ENCODE measurements at regions not wholly inside any gene's neighbourhood (a gene's known extent, or its start where the extent isn't known, plus 50 kb on each side); places are given as distances from the start of the nearest gene placed in this dataset.

DNA sequence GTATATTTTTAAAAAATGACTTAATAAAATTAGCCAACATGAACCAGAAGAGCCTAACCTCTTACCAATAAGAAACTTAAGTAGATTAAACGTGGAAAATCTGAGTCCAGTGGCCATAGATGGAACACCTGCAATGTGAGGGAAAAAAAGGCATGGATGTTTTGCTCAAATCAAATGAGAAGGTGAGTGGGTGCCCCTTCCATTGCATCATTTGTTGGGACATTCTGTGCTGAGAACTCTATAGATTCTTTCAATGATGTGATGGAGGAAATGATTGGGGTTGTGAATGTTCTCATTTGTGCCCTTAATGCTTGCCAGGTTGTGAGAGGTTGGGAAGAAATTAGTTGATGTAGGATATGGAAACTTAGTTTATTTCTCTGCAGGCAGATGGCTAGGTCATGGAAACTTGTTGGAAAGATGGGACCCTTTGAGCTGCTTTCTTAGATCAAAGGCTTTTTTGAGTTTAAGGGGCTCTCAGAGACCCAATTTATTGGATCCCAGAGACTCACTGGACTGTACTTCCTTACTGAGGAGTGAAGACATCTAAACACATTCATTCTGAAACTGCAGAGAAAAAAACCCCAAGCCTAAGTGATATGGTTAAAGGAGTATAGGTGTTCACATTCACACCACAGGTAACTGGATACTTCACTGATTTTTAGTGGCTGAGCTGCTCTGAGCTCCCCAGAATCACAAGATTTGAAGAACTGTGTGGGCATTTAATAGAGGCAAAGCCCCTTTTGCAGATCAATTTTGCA is 95.9 kb downstream of the DACT1 start:
- no peaks in the 10 kb centered on the region for H3K79me2 ChIP-seq (ENCODE audit: low read depth)
- POLR2A ChIA-PET (ENCODE audit: unreplicated experiment): no interaction called here

DNA sequence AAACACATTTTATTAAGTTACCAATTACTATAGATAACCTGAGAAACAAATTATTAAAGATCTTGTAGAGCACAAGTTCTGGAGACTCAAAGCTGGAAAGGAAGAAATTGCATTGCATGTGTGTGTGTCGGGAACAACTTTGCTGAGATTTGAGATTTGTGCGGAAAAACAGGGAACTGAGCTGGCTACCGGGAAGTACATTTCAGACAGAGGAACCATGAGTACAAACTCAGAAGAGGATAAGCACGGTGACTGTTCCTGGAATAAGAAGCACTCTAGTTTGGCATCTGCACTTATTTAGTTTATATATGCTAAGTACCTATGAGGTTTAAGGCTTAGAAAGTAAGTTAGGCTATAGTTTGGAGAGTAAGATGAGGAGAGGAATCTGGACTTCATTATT is 97.8 kb downstream of the DACT1 start:
- Histone ChIP-seq H2AFZ (no peak overlapping the region), H3K4me2 (no peak overlapping the region), H3K79me2 (ENCODE audit: low read depth) (no peaks in the 10 kb centered on the region), H3F3A (ENCODE audit: insufficient read depth, low read depth) (no peaks in the 10 kb centered on the region), H3K4me3 (no peak overlapping the region), H3K4me1 (replicated peaks; ENCODE audit: insufficient read depth) (no peaks in the 10 kb centered on the region), H3K27ac (no peak overlapping the region), H3K9me3 (ENCODE audit: insufficient read depth, low read depth) (0 out of 2 replicates have a peak, but pooled peaks cover 4% of the 10 kb centered on the region), H3K27me3 (ENCODE audit: insufficient read depth, low read depth) (no peaks in the 10 kb centered on the region), H3K9me2 (ENCODE audit: insufficient read depth) (no peaks in the 10 kb centered on the region), H3K36me3 (ENCODE audit: low read depth) (no peaks in the 10 kb centered on the region), H4K20me1 (ENCODE audit: insufficient read depth) (no peaks in the 10 kb centered on the region)
- intact Hi-C loops (cut with micrococcal nuclease; ENCODE audit: unreplicated experiment): no loop called here
- no peak for DNase-seq
- TF ChIP-seq CTCF (conservative IDR thresholded peaks at IDR 0.05) (no peak), EZH2 (IDR thresholded peaks at IDR 0.05; ENCODE audit: low read depth) (no peak)
- ChIA-PET CTCF (no interaction called here), POLR2A (ENCODE audit: unreplicated experiment) (no interaction called here)
- BruUV-seq (replicated peaks): no TSS peak

More for the DNA sequence above, 95.9 kb downstream of the DACT1 start:
- CTCF ChIA-PET: no interaction called here
- Histone ChIP-seq H3K4me3 (no peak overlapping the region), H4K20me1 (ENCODE audit: insufficient read depth) (no peaks in the 10 kb centered on the region), H3K27ac (no peak overlapping the region), H3K4me1 (replicated peaks; ENCODE audit: insufficient read depth) (no peaks in the 10 kb centered on the region), H3K27me3 (ENCODE audit: insufficient read depth, low read depth) (no peaks in the 10 kb centered on the region), H2AFZ (no peak overlapping the region), H3K36me3 (ENCODE audit: low read depth) (no peaks in the 10 kb centered on the region), H3K9me2 (ENCODE audit: insufficient read depth) (no peaks in the 10 kb centered on the region), H3K4me2 (no peak overlapping the region), H3F3A (ENCODE audit: insufficient read depth, low read depth) (no peaks in the 10 kb centered on the region), H3K9me3 (ENCODE audit: insufficient read depth, low read depth) (0 out of 2 replicates have a peak, but pooled peaks cover 6% of the 10 kb centered on the region)
- DNase-seq: no peak
- TF ChIP-seq CTCF (conservative IDR thresholded peaks at IDR 0.05) (no peak), EZH2 (IDR thresholded peaks at IDR 0.05; ENCODE audit: low read depth) (no peak)
- intact Hi-C loops (cut with micrococcal nuclease; ENCODE audit: unreplicated experiment): no loop called here
- BruUV-seq (replicated peaks): no TSS peak

DNA sequence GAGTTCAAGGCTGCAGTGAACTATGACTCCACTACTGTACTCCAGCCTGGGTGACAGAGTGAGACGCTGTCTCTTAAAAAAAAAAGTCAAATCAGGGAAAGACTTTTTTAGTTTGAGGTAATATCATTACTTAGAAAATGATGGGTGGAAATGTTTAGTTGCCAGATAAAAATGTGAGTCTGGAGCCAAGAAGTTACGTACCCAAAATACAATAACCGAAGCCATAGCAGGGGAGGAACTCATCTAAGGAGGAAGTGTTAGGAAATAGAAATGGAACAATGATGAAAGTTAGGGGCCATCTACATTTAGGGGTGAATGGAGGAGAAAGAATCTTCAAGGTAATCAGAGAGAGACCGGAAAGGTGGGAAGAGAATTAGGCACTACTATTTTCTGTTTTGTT is 98.8 kb downstream of the DACT1 start:
- Histone ChIP-seq H3F3A (ENCODE audit: insufficient read depth, low read depth) (no peaks in the 10 kb centered on the region), H3K4me2 (no peak overlapping the region), H3K4me1 (replicated peaks; ENCODE audit: insufficient read depth) (no peaks in the 10 kb centered on the region), H3K36me3 (ENCODE audit: low read depth) (no peaks in the 10 kb centered on the region), H3K27ac (no peak overlapping the region), H4K20me1 (ENCODE audit: insufficient read depth) (no peaks in the 10 kb centered on the region), H3K4me3 (no peak overlapping the region), H3K79me2 (ENCODE audit: low read depth) (no peaks in the 10 kb centered on the region), H3K27me3 (ENCODE audit: insufficient read depth, low read depth) (no peaks in the 10 kb centered on the region), H3K9me2 (ENCODE audit: insufficient read depth) (no peaks in the 10 kb centered on the region), H3K9me3 (ENCODE audit: insufficient read depth, low read depth) (no peaks in the 10 kb centered on the region), H2AFZ (no peak overlapping the region)
- no peak for DNase-seq
- no TSS peak for BruUV-seq (replicated peaks)
- intact Hi-C loops (cut with micrococcal nuclease; ENCODE audit: unreplicated experiment): no loop called here
- CTCF ChIA-PET: no interaction called here
- TF ChIP-seq EZH2 (IDR thresholded peaks at IDR 0.05; ENCODE audit: low read depth) (no peak), CTCF (conservative IDR thresholded peaks at IDR 0.05) (no peak)
- POLR2A ChIA-PET (ENCODE audit: unreplicated experiment): no interaction called here
